Right cardiac atrium (tissue), 5 donors: ENCODE measurements at regions not wholly inside any gene's neighbourhood (a gene's known extent, or its start where the extent isn't known, plus 50 kb on each side); places are given as distances from the start of the nearest gene placed in this dataset.

Experiments
- ATAC-seq, 2 donors: fragments of 200-7000 bp; cut with Tn5 transposase; one replicate each; pipeline versions ENCODE4 v1.8.0 to v1.9.1; 2020; ENCODE audit warnings: moderate library complexity in 2 of 2, mild to moderate bottlenecking in 1 of 2
- DNase-seq, 3 donors: peaks; one replicate each; pipeline ENCODE4 v3.0.0-alpha.2; 2020
- H3K27ac ChIP-seq: one replicate; pipeline ENCODE4 v1.5.1; 2013; ENCODE audit warnings: mild to moderate bottlenecking, low read length, control low read depth, moderate library complexity
- H3K27me3 ChIP-seq: one replicate; pipeline ENCODE4 v1.6.1; 2013; ENCODE audit not compliant: control insufficient read depth, insufficient read depth
- H3K4me1 ChIP-seq: one replicate; pipeline ENCODE4 v1.6.1; 2013; ENCODE audit warnings: low read length; ENCODE audit not compliant: control insufficient read depth, insufficient read depth
- H3K4me3 ChIP-seq: one replicate; pipeline ENCODE4 v1.5.1; 2013; ENCODE audit warnings: low read length, control low read depth
- H3K9me3 ChIP-seq: one replicate; pipeline ENCODE4 v1.6.1; 2013; ENCODE audit warnings: low read length; ENCODE audit not compliant: control insufficient read depth
- WGBS: extraction: QIAGEN DNeasy Blood & Tissue Kit; methylation state at CpG from one replicate; pipeline ENCODE4 v1.1.7; 2013; 5-methylcytosine and 5-hydroxymethylcytosine counted together
- intact Hi-C, 4 donors: fragments of 100-400 bp; cut with DNase I; formaldehyde crosslinking; loops; one replicate each; pipeline versions ENCODE4 v1.11.0 to v1.14.0; 2022 to 2023
- donor health status: healthy with polysubstance abuse.
- donor health status: DM: no; HTN: yes; CAD: no.
- donor health status: DM: no; HTN: no; CAD: no.
- donor health status: DM: no; HTN: yes; CAD: no; lungs with severe emphysema.
- donor health status: DM: yes; HTN: yes; CAD: no.

GRCh38 chrX:97763981-97764380, 880.3 kb downstream of the RPA4 start:
- no peak for DNase-seq
- intact Hi-C loops: no loop called here
- Histone ChIP-seq H3K9me3 (no peaks in the 10 kb centered on the region), H3K27ac (no peak overlapping the region), H3K27me3 (no peaks in the 10 kb centered on the region), H3K4me1 (no peaks in the 10 kb centered on the region), H3K4me3 (no peak overlapping the region)
- WGBS: 0% methylated on average over 1 of the region's 1 CpG
- ATAC-seq: no peak

GRCh38 chrX:97766501-97767095, 882.9 kb downstream of the RPA4 start:
- no peak overlapping the region for H3K27ac ChIP-seq
- no peak for ATAC-seq
- H3K27me3 ChIP-seq: no peaks in the 10 kb centered on the region
- H3K4me1 ChIP-seq: no peaks in the 10 kb centered on the region
- WGBS: 78% methylated on average over 5 of the region's 5 CpGs
- intact Hi-C loops: no loop called here
- no peak overlapping the region for H3K4me3 ChIP-seq
- no peak for DNase-seq
- H3K9me3 ChIP-seq: no peaks in the 10 kb centered on the region

- no peaks in the 10 kb centered on the region for H3K4me1 ChIP-seq
- intact Hi-C loops: no loop called here
- ATAC-seq: no peak
- H3K27ac ChIP-seq: no peak overlapping the region
- H3K4me3 ChIP-seq: no peak overlapping the region
- WGBS: 94% methylated on average over 2 of the region's 2 CpGs
- no peaks in the 10 kb centered on the region for H3K27me3 ChIP-seq
- no peaks in the 10 kb centered on the region for H3K9me3 ChIP-seq
- DNase-seq: no peak
These were observed 903.6 kb downstream of the RPA4 start for GRCh38 chrX:97787311-97787710.

GRCh38 chrX:97787849-97788248, 904.1 kb downstream of the RPA4 start:
- 77% methylated on average over 2 of the region's 2 CpGs for whole genome bisulfite sequencing
- ATAC-seq: no peak
- no peak for DNase-seq
- intact Hi-C loops: no loop called here
- no peaks in the 10 kb centered on the region for H3K27me3 ChIP-seq
- no peak overlapping the region for H3K4me3 ChIP-seq
- no peaks in the 10 kb centered on the region for H3K9me3 ChIP-seq
- no peaks in the 10 kb centered on the region for H3K4me1 ChIP-seq
- H3K27ac ChIP-seq: no peak overlapping the region

- ATAC-seq (no peak), DNase-seq (no peak)
- WGBS: 69% methylated on average over 1 of the region's 1 CpG
- Histone ChIP-seq H3K4me3 (no peak overlapping the region), H3K27ac (no peak overlapping the region), H3K27me3 (no peaks in the 10 kb centered on the region), H3K4me1 (no peaks in the 10 kb centered on the region), H3K9me3 (no peaks in the 10 kb centered on the region)
- intact Hi-C loops: no loop called here
These were observed 907.1 kb downstream of the RPA4 start for GRCh38 chrX:97790850-97791249.

- no peaks in the 10 kb centered on the region for H3K4me1 ChIP-seq
- no peak overlapping the region for H3K27ac ChIP-seq
- no peak for ATAC-seq
- intact Hi-C loops: no loop called here
- WGBS: 55% methylated on average over 2 of the region's 2 CpGs
- no peak for DNase-seq
- no peaks in the 10 kb centered on the region for H3K9me3 ChIP-seq
- H3K4me3 ChIP-seq: no peak overlapping the region
- no peaks in the 10 kb centered on the region for H3K27me3 ChIP-seq
These were observed 913.4 kb downstream of the RPA4 start for GRCh38 chrX:97797076-97797475.

- Histone ChIP-seq H3K9me3 (no peaks in the 10 kb centered on the region), H3K27me3 (no peaks in the 10 kb centered on the region), H3K27ac (no peak overlapping the region), H3K4me3 (no peak overlapping the region), H3K4me1 (no peaks in the 10 kb centered on the region)
- DNase-seq: no peak
- intact Hi-C loops: no loop called here
- 87% methylated on average over 3 of the region's 3 CpGs for WGBS
- no peak for ATAC-seq
These were observed 922.5 kb downstream of the RPA4 start for GRCh38 chrX:97806238-97806637.

- 96% methylated on average over 2 of the region's 2 CpGs for WGBS
- H3K9me3 ChIP-seq: no peaks in the 10 kb centered on the region
- no peaks in the 10 kb centered on the region for H3K4me1 ChIP-seq
- H3K4me3 ChIP-seq: no peak overlapping the region
- H3K27me3 ChIP-seq: no peaks in the 10 kb centered on the region
- intact Hi-C loops: no loop called here
- no peak overlapping the region for H3K27ac ChIP-seq
- ATAC-seq (no peak), DNase-seq (no peak)
These were observed 923.2 kb downstream of the RPA4 start for GRCh38 chrX:97806946-97807345.

- Histone ChIP-seq H3K4me1 (no peaks in the 10 kb centered on the region), H3K4me3 (no peak overlapping the region), H3K27ac (no peak overlapping the region), H3K27me3 (no peaks in the 10 kb centered on the region), H3K9me3 (no peaks in the 10 kb centered on the region)
- intact Hi-C loops: no loop called here
- ATAC-seq (no peak), DNase-seq (no peak)
- 63% methylated on average over 2 of the region's 2 CpGs for WGBS
These were observed 936.5 kb downstream of the RPA4 start for GRCh38 chrX:97820170-97820569.

GRCh38 chrX:97828471-97828870, 944.8 kb downstream of the RPA4 start:
- H3K4me1 ChIP-seq: no peaks in the 10 kb centered on the region
- ATAC-seq: no peak
- H3K27ac ChIP-seq: no peak overlapping the region
- no peak for DNase-seq
- no peak overlapping the region for H3K4me3 ChIP-seq
- 0% methylated on average over 1 of the region's 1 CpG for WGBS
- no peaks in the 10 kb centered on the region for H3K27me3 ChIP-seq
- intact Hi-C loops: no loop called here
- H3K9me3 ChIP-seq: no peaks in the 10 kb centered on the region

- Histone ChIP-seq H3K4me3 (no peak overlapping the region), H3K9me3 (no peaks in the 10 kb centered on the region), H3K27me3 (no peaks in the 10 kb centered on the region), H3K27ac (no peak overlapping the region), H3K4me1 (no peaks in the 10 kb centered on the region)
- intact Hi-C loops: no loop called here
- DNase-seq (no peak), ATAC-seq (no peak)
These were observed 952.3 kb downstream of the RPA4 start for GRCh38 chrX:97835969-97836368.

GRCh38 chrX:97841544-97842179, 958.0 kb downstream of the RPA4 start:
- Histone ChIP-seq H3K9me3 (no peaks in the 10 kb centered on the region), H3K27me3 (no peaks in the 10 kb centered on the region), H3K4me3 (no peak overlapping the region), H3K4me1 (no peaks in the 10 kb centered on the region), H3K27ac (no peak overlapping the region)
- ATAC-seq (no peak), DNase-seq (peak in 1 of 3 donors; percentile 21)
- 97% methylated on average over 39 of the region's 39 CpGs for WGBS
- intact Hi-C loops: no loop called here
